Type B pancreatic cell (in vitro differentiated cells): ENCODE measurements at regions not wholly inside any gene's neighbourhood (a gene's known extent, or its start where the extent isn't known, plus 50 kb on each side); places are given as distances from the start of the nearest gene placed in this dataset.

Source experiments
- DNase-seq: peaks from one replicate; pipeline ENCODE4 v3.0.0; 2021; ENCODE audit warnings: mixed read lengths; ENCODE audit not compliant: unreplicated experiment; ENCODE audit errors: extremely low spot score
- H3K27ac Mint-ChIP-seq: 2 replicates; pipeline ENCODE4 v1.8.0; 2021; ENCODE audit warnings: mild to moderate bottlenecking, mixed read lengths
- H3K27me3 Mint-ChIP-seq: 2 replicates; pipeline ENCODE4 v1.8.0; 2021; ENCODE audit warnings: mixed read lengths
- H3K36me3 Mint-ChIP-seq: 2 replicates; pipeline ENCODE4 v1.8.0; 2021; ENCODE audit warnings: mixed read lengths
- H3K4me1 Mint-ChIP-seq: one replicate; pipeline ENCODE4 v1.8.0; 2021; ENCODE audit warnings: mixed read lengths; ENCODE audit not compliant: unreplicated experiment
- H3K4me3 Mint-ChIP-seq: 2 replicates; pipeline ENCODE4 v1.8.0; 2021; ENCODE audit warnings: mild to moderate bottlenecking, mixed read lengths
- H3K9me3 Mint-ChIP-seq: 2 replicates; pipeline ENCODE4 v1.8.0; 2021; ENCODE audit warnings: mixed read lengths
- CTCF ChIP-seq: fragments of 200-600 bp; sonication (generic); conservative IDR thresholded peaks from 2 replicates; pipeline ENCODE4 v1.5.0; 2021; ENCODE audit warnings: antibody characterized with exemption, mild to moderate bottlenecking

DNA sequence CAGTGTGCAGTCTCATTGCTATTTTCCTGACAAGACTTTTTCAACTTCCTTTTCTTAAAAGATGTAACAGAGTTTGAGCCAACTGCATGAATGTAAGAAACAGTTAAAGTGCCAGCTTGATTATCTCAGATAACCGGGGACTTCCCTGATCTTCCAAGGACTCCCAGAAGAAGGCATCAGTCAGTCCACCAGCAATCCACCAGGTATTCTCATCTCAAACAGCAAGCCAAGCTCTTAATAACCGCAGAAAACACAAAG is 350.1 kb downstream of the LIG4 start:
- Mint-ChIP-seq H3K9me3 (peaks cover 4% of the 10 kb centered on the region), H3K27me3 (peaks cover 57% of the 10 kb centered on the region), H3K4me3 (peak overlapping the region; percentile 76), H3K4me1 (peaks cover 9% of the 10 kb centered on the region), H3K36me3 (no peaks in the 10 kb centered on the region), H3K27ac (no peak overlapping the region)
- TF ChIP-seq CTCF, result no peak
- DNase-seq, result no peak

DNA sequence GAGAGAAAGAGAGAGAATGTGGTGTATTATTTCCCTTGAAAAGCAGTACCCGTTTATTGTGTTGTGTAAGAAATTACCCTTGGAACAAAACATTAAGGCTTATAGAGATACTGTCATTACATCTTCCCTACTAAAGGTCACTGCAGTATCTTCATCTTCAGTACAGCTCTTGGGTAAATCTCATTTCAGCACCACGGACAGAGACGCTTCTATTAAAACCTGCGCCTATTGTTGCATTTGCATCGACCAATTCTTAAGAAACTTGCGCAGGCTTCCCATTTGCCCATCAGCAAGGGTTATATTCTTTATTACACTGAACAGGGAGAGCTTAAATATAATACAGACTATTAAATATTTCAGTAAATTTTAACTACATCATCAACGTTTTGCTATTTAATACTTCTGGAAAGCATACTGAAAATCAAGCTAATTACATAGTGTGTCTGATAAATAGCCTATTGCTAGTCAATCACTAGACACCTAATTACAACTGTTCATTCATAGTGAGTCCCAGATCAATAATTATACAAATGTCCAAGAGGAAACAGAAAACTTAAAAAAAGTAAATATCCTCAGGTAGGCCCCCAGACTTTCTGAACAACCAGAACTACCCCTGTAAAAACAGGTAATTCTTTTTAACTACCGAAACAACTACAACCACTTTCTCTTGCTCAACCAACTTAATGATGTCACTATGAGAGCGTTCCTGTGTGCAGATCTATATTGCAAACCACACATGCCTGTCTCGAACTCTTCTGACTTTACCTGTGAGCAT is 350.6 kb downstream of the LIG4 start:
- Mint-ChIP-seq H3K4me1 (peaks cover 9% of the 10 kb centered on the region), H3K27ac (no peak overlapping the region), H3K36me3 (no peaks in the 10 kb centered on the region), H3K9me3 (peaks cover 4% of the 10 kb centered on the region), H3K4me3 (peak overlapping the region; percentile 85), H3K27me3 (peaks cover 52% of the 10 kb centered on the region)
- DNase-seq, result no peak
- TF ChIP-seq CTCF, result no peak

GRCh38 chr13:107860284-107860683 is 355.1 kb downstream of the LIG4 start:
- TF ChIP-seq CTCF, result no peak
- Mint-ChIP-seq H3K4me3 (no peak overlapping the region), H3K27me3 (peaks cover 19% of the 10 kb centered on the region), H3K36me3 (no peaks in the 10 kb centered on the region), H3K27ac (no peak overlapping the region), H3K9me3 (peaks cover 4% of the 10 kb centered on the region), H3K4me1 (peaks cover 5% of the 10 kb centered on the region)
- DNase-seq, result no peak

- no peaks in the 10 kb centered on the region for H3K9me3 Mint-ChIP-seq
These were observed 360.5 kb downstream of the LIG4 start for GRCh38 chr13:107854880-107855279.

GRCh38 chr13:107852072-107852471 is 363.3 kb downstream of the LIG4 start:
- Mint-ChIP-seq H3K27me3 (peaks cover 6% of the 10 kb centered on the region), H3K4me1 (peaks cover 9% of the 10 kb centered on the region), H3K4me3 (no peak overlapping the region), H3K36me3 (no peaks in the 10 kb centered on the region), H3K9me3 (no peaks in the 10 kb centered on the region), H3K27ac (no peak overlapping the region)
- no peak for TF ChIP-seq CTCF
- DNase-seq, result no peak

More at GRCh38 chr13:107854880-107855279, 360.5 kb downstream of the LIG4 start:
- no peak overlapping the region for H3K27ac Mint-ChIP-seq
- peaks cover 4% of the 10 kb centered on the region for H3K27me3 Mint-ChIP-seq
- H3K4me1 Mint-ChIP-seq, result peaks cover 3% of the 10 kb centered on the region
- no peak for TF ChIP-seq CTCF
- H3K4me3 Mint-ChIP-seq, result no peak overlapping the region
- DNase-seq, result no peak
- no peaks in the 10 kb centered on the region for H3K36me3 Mint-ChIP-seq
